Glutamatergic neuron (in vitro differentiated cells): ENCODE measurements at regions not wholly inside any gene's neighbourhood (a gene's known extent, or its start where the extent isn't known, plus 50 kb on each side); places are given as distances from the start of the nearest gene placed in this dataset.

Experiments used
- DNase-seq: peaks from one replicate; pipeline ENCODE4 v3.0.0; 2022
- H3K27ac Mint-ChIP-seq: one replicate; pipeline ENCODE4 v1.8.0; 2020; ENCODE audit warnings: mild to moderate bottlenecking, mixed read lengths, inconsistent platforms; ENCODE audit not compliant: unreplicated experiment
- H3K27me3 Mint-ChIP-seq: one replicate; pipeline ENCODE4 v1.8.0; 2020; ENCODE audit warnings: mild to moderate bottlenecking, moderate library complexity, mixed read lengths, inconsistent platforms; ENCODE audit not compliant: unreplicated experiment
- H3K36me3 Mint-ChIP-seq: one replicate; pipeline ENCODE4 v1.8.0; 2020; ENCODE audit warnings: mild to moderate bottlenecking, mixed read lengths, inconsistent platforms; ENCODE audit not compliant: unreplicated experiment
- H3K4me1 Mint-ChIP-seq: one replicate; pipeline ENCODE4 v1.8.0; 2020; ENCODE audit warnings: mild to moderate bottlenecking, low read depth, mixed read lengths, inconsistent platforms; ENCODE audit not compliant: unreplicated experiment
- H3K4me3 Mint-ChIP-seq: one replicate; pipeline ENCODE4 v1.8.0; 2020; ENCODE audit warnings: mild to moderate bottlenecking, mixed read lengths, inconsistent platforms; ENCODE audit not compliant: unreplicated experiment
- H3K9me3 Mint-ChIP-seq: one replicate; pipeline ENCODE4 v1.8.0; 2020; ENCODE audit warnings: mild to moderate bottlenecking, moderate library complexity, mixed read lengths, inconsistent platforms; ENCODE audit not compliant: unreplicated experiment
- TF ChIP-seq, protein P1 (sequence below): fragments of 200-600 bp; sonication (generic); IDR thresholded peaks from one replicate; pipeline ENCODE4 v1.5.0; 2021; ENCODE audit not compliant: partially characterized antibody, unreplicated experiment

DNA sequence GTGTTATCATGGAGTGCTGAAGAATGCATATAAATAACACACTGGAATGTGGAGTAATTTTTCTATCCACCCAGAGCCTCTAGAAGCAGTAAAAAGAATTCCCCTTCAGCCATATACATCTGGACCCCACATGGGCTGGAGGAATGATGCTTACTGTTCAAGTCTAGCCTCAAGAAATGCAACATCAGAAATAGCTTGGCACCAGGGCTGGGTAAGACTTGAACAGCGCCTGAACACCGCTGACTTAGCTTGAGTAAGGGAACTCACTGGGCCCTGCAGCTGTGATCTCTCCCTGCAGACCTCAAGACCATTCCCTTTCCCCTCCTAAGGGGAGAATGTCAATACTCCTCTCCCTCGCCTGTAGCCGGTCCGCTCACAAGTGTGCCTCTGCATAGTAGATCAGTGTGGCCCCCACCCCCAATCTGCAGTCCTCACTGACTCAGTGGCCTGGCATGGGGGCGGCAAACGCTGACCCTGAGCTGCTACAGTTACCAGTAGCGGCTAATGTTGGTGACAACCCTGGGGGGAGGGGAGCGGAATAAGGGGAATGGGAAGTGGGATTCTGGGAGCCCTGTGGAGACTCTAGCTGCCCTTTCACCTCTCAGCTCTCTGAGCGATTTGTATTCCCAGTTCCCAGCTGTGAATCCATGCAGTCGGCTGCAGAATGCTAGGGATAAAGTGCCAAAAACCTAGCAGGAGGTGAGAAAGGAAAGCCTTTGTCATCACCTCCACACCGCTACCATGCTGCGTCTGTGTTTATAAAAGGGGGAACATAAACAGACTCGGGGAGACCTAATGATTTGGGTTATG is 483.9 kb downstream of the DISC1 start:
- TF ChIP-seq, protein P1, sequence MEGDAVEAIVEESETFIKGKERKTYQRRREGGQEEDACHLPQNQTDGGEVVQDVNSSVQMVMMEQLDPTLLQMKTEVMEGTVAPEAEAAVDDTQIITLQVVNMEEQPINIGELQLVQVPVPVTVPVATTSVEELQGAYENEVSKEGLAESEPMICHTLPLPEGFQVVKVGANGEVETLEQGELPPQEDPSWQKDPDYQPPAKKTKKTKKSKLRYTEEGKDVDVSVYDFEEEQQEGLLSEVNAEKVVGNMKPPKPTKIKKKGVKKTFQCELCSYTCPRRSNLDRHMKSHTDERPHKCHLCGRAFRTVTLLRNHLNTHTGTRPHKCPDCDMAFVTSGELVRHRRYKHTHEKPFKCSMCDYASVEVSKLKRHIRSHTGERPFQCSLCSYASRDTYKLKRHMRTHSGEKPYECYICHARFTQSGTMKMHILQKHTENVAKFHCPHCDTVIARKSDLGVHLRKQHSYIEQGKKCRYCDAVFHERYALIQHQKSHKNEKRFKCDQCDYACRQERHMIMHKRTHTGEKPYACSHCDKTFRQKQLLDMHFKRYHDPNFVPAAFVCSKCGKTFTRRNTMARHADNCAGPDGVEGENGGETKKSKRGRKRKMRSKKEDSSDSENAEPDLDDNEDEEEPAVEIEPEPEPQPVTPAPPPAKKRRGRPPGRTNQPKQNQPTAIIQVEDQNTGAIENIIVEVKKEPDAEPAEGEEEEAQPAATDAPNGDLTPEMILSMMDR = no peak
- peak overlapping the region; percentile 32 for H3K4me3 Mint-ChIP-seq
- H3K36me3 Mint-ChIP-seq = no peaks in the 10 kb centered on the region
- H3K27me3 Mint-ChIP-seq = peaks cover 2% of the 10 kb centered on the region
- peaks cover 35% of the 10 kb centered on the region for H3K4me1 Mint-ChIP-seq
- H3K9me3 Mint-ChIP-seq = peaks cover 2% of the 10 kb centered on the region
- peak overlapping the region; percentile 82 for H3K27ac Mint-ChIP-seq
- peak; percentile 25 for DNase-seq

DNA sequence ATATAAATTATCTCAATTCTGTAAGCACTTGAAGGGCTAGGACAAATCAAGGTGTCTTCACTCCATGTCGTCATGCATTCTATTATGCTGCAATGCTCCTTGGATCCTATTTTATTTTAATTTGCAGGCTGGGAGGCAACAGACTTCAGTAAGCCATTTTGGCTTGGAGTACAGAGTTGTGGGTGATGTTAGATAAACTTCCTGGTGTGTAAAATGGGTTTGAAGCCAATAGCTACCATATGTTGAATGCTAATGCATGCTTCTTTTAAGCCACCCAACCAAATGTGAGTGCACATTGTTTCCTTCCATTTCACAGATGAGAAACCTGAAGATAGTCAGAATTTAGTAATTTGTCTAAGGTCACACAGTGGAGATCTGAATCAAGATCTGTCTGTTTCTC is 482.8 kb downstream of the DISC1 start:
- H3K4me1 Mint-ChIP-seq = peaks cover 35% of the 10 kb centered on the region
- TF ChIP-seq, protein P1 = no peak
- no peaks in the 10 kb centered on the region for H3K36me3 Mint-ChIP-seq
- H3K27ac Mint-ChIP-seq = no peak overlapping the region
- peaks cover 2% of the 10 kb centered on the region for H3K9me3 Mint-ChIP-seq
- H3K4me3 Mint-ChIP-seq = no peak overlapping the region
- DNase-seq = no peak
- H3K27me3 Mint-ChIP-seq = peaks cover 2% of the 10 kb centered on the region

DNA sequence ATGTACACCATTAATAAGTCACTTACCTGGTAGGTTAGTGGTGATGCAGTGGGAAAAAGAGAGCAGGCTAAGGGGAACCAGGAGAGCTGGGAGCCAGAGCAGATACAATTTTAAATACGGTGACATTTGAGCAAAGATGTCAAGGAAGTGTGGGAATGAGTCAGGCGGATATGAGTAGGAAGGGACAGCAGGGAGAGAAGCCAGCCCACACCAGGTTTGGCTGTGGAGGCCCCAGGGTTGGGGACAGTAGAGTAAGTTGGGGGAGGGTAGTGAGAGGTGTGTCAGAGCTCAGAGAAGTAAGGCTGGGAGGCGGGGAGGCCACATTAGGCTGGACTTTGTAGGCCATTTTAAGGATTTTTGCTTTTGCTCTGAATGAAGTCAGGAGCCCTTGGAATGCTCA is 482.0 kb downstream of the DISC1 start:
- no peak for DNase-seq
- TF ChIP-seq, protein P1 = no peak
- H3K27me3 Mint-ChIP-seq = peaks cover 2% of the 10 kb centered on the region
- peaks cover 2% of the 10 kb centered on the region for H3K9me3 Mint-ChIP-seq
- H3K27ac Mint-ChIP-seq = no peak overlapping the region
- H3K36me3 Mint-ChIP-seq = no peaks in the 10 kb centered on the region
- H3K4me1 Mint-ChIP-seq = peaks cover 35% of the 10 kb centered on the region
- no peak overlapping the region for H3K4me3 Mint-ChIP-seq

DNA sequence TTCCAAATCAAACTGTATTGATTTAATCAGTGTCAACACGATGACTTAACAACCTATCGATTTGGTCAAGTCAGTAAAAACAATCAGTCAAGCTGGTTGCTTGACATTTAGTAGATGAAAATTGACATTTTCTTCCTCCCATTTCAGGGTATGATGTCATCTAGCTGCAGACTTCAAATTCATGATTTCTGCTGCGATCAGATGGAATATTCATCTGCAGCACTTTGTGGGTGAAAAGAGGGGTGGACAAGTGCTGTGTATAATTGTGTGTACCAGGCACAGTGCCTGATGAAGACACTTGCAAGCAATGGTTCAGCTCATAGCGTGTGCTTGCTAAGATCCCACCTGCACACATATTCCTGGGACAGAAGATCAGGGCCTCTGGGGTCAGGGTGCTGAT is 479.8 kb downstream of the DISC1 start:
- peaks cover 1% of the 10 kb centered on the region for H3K36me3 Mint-ChIP-seq
- H3K27me3 Mint-ChIP-seq = peaks cover 4% of the 10 kb centered on the region
- DNase-seq = no peak
- TF ChIP-seq, protein P1 = no peak
- H3K9me3 Mint-ChIP-seq = no peaks in the 10 kb centered on the region
- H3K4me1 Mint-ChIP-seq = peaks cover 24% of the 10 kb centered on the region
- no peak overlapping the region for H3K4me3 Mint-ChIP-seq
- H3K27ac Mint-ChIP-seq = no peak overlapping the region

DNA sequence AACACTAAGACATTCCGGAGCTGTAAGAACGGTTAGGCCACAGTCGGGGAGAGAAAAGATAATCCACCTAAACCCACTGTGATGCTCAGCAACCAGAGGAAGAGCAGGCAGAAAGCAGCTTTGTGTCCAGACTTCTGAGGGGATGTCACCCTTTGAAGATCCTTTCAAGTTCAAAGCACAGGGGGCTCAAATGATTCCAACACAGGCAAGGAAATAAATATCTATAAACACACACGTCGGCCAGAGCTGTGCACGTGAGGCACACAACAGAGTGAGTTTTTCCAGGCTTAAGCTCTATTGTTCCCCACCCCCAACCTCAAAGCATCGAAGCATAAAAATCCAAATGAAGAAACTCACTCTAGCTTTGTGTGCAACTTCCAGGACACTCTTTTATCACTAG is 479.0 kb downstream of the DISC1 start:
- Mint-ChIP-seq H3K9me3 (no peaks in the 10 kb centered on the region), H3K27me3 (peaks cover 4% of the 10 kb centered on the region), H3K36me3 (peaks cover 10% of the 10 kb centered on the region), H3K4me3 (no peak overlapping the region), H3K27ac (no peak overlapping the region), H3K4me1 (peaks cover 15% of the 10 kb centered on the region)
- no peak for DNase-seq
- TF ChIP-seq, protein P1 = no peak
